ENCODE measurements at regions not wholly inside any gene's neighbourhood (a gene's known extent, or its start where the extent isn't known, plus 50 kb on each side); places are given as distances from the start of the nearest gene placed in this dataset.

DNA sequence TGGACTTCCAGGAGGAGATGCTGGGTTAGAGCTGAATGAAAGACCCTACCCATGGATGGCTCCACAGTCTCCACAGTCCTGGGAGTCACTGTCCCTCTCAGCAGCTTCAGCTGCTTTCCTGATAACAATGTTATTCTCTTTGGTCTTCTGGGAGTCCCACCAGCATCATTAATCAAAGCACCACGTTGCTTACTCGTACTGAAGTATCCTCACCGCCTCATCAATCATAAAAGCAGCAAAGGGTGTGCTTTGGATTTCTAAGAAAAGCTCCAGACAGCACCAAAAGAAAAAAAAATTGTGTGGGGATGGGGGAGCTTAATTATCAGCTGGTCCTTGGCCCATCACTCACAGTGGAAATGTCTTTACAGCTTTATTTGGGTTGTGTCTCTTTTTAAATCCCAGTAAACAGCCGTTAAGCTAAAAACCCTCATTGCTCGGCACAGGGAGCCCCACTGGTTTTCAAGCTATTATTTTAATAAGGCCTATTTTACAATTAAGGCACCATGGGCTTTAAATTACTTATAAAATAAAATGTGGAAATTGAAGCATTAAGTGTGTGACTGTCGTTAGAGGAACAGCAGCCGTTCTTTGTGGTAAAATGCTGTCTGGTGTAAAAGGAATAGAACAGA is 538.0 kb downstream of the EBF1 start (continued):
- TF ChIP-seq, protein P1, sequence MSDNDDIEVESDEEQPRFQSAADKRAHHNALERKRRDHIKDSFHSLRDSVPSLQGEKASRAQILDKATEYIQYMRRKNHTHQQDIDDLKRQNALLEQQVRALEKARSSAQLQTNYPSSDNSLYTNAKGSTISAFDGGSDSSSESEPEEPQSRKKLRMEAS (IDR thresholded peaks at IDR 0.05; ENCODE audit: low read depth, low read length) = no peak

DNA sequence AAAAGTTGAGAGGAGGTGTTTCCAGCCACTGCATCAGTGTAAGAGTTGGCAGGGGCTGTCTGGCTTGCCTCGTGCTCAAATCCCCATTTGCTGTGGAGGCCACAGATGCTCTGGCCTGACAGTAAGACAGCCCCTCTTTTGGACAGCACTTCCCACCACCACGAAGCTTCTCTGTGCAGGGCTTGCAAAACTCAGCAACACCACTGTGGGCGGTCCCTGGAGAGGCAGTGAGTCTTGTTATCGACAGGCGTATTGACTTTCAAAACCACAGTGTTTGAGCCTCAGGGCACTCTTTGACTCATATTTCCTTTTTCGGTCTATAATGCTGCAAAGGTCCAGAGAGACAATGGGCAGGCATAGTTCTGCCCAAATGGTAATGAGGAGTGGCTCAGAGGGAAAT is 539.5 kb downstream of the EBF1 start:
- peak overlapping the region; percentile 56; the same call in 1 of the 2 replicates for H3K4me3 ChIP-seq
- no peaks in the 10 kb centered on the region for H3K27me3 ChIP-seq (replicated peaks in 1 of 2; ENCODE audit: control insufficient read depth in 2 of 2, insufficient read depth in 2 of 2, low read length in 1 of 2)
- H3K9ac ChIP-seq (ENCODE audit: control insufficient read depth, insufficient read depth, low read length) = no peak overlapping the region
- 0% methylated on average over 6 of the region's 6 CpGs for WGBS (ENCODE audit: insufficient coverage, insufficient replicate concordance, low lambda C conversion rate, missing lambda C conversion rate)
- no peaks in the 10 kb centered on the region for H4K20me1 ChIP-seq (ENCODE audit: control insufficient read depth, insufficient read depth)
- H3K27ac ChIP-seq (ENCODE audit: control insufficient read depth, insufficient read depth) = no peak overlapping the region
- H3K79me2 ChIP-seq (ENCODE audit: control insufficient read depth, insufficient read depth, low read length) = no peaks in the 10 kb centered on the region
- DNase-seq (ENCODE audit: low read depth, low spot score) (peak; percentile 80), ATAC-seq (peak; percentile 96), FAIRE-seq (peak; percentile 83)
- intact Hi-C loops (cut with micrococcal nuclease; ENCODE audit: unreplicated experiment) (no loop called here), in situ Hi-C loops (cut with MboI) (no loop called here)
- ChIA-PET RAD21 (ENCODE audit: unreplicated experiment) (interaction anchor here (0.8 to 2.0 kb wide), 4 partner anchors 46 to 386 kb away, joined by 3 to 6 read pairs (median 3); no protein-coding TSS in a partner anchor), POLR2A (no interaction called here), SMC1A (ENCODE audit: uncharacterized antibody, unreplicated experiment) (interaction anchor here (0.6 to 1.5 kb wide), 10 partner anchors 14 to 485 kb away, joined by 3 to 5 read pairs (median 4); no protein-coding TSS in a partner anchor), CTCF (interaction anchor here (1.0 kb wide), 1 partner anchor 17 kb away, joined by 3 read pairs; no protein-coding TSS in a partner anchor)
- H3K4me2 ChIP-seq (ENCODE audit: control insufficient read depth, insufficient read depth) = peak overlapping the region; percentile 83
- no peaks in the 10 kb centered on the region; the same call in 2 of the 3 replicates for H3K9me3 ChIP-seq (replicated peaks; ENCODE audit: control insufficient read depth, insufficient read depth, low read length)
- no TSS peak for BruUV-seq (replicated peaks)
- no peaks in the 10 kb centered on the region for H3K36me3 ChIP-seq (ENCODE audit: control insufficient read depth in 2 of 2, insufficient read depth in 2 of 2, low read length in 1 of 2)
- no peak overlapping the region for H2AFZ ChIP-seq (ENCODE audit: control insufficient read depth, low read depth, low read length)
- peaks cover 26% of the 10 kb centered on the region for H3K4me1 ChIP-seq (ENCODE audit: control insufficient read depth, insufficient read depth, low read length)
- TF ChIP-seq, protein P2, sequence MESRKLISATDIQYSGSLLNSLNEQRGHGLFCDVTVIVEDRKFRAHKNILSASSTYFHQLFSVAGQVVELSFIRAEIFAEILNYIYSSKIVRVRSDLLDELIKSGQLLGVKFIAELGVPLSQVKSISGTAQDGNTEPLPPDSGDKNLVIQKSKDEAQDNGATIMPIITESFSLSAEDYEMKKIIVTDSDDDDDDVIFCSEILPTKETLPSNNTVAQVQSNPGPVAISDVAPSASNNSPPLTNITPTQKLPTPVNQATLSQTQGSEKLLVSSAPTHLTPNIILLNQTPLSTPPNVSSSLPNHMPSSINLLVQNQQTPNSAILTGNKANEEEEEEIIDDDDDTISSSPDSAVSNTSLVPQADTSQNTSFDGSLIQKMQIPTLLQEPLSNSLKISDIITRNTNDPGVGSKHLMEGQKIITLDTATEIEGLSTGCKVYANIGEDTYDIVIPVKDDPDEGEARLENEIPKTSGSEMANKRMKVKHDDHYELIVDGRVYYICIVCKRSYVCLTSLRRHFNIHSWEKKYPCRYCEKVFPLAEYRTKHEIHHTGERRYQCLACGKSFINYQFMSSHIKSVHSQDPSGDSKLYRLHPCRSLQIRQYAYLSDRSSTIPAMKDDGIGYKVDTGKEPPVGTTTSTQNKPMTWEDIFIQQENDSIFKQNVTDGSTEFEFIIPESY (IDR thresholded peaks at IDR 0.05) = no peak
- peak; percentile 88 for TF ChIP-seq IKZF1 (conservative IDR thresholded peaks at IDR 0.05)
- TF ChIP-seq YY1 (IDR thresholded peaks at IDR 0.05; ENCODE audit: low read depth, low read length) = no peak; the same call in 1 of the 2 replicates
- TF ChIP-seq, protein P3, sequence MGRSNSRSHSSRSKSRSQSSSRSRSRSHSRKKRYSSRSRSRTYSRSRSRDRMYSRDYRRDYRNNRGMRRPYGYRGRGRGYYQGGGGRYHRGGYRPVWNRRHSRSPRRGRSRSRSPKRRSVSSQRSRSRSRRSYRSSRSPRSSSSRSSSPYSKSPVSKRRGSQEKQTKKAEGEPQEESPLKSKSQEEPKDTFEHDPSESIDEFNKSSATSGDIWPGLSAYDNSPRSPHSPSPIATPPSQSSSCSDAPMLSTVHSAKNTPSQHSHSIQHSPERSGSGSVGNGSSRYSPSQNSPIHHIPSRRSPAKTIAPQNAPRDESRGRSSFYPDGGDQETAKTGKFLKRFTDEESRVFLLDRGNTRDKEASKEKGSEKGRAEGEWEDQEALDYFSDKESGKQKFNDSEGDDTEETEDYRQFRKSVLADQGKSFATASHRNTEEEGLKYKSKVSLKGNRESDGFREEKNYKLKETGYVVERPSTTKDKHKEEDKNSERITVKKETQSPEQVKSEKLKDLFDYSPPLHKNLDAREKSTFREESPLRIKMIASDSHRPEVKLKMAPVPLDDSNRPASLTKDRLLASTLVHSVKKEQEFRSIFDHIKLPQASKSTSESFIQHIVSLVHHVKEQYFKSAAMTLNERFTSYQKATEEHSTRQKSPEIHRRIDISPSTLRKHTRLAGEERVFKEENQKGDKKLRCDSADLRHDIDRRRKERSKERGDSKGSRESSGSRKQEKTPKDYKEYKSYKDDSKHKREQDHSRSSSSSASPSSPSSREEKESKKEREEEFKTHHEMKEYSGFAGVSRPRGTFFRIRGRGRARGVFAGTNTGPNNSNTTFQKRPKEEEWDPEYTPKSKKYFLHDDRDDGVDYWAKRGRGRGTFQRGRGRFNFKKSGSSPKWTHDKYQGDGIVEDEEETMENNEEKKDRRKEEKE (IDR thresholded peaks at IDR 0.05) = no peak
- TF ChIP-seq, protein P4, sequence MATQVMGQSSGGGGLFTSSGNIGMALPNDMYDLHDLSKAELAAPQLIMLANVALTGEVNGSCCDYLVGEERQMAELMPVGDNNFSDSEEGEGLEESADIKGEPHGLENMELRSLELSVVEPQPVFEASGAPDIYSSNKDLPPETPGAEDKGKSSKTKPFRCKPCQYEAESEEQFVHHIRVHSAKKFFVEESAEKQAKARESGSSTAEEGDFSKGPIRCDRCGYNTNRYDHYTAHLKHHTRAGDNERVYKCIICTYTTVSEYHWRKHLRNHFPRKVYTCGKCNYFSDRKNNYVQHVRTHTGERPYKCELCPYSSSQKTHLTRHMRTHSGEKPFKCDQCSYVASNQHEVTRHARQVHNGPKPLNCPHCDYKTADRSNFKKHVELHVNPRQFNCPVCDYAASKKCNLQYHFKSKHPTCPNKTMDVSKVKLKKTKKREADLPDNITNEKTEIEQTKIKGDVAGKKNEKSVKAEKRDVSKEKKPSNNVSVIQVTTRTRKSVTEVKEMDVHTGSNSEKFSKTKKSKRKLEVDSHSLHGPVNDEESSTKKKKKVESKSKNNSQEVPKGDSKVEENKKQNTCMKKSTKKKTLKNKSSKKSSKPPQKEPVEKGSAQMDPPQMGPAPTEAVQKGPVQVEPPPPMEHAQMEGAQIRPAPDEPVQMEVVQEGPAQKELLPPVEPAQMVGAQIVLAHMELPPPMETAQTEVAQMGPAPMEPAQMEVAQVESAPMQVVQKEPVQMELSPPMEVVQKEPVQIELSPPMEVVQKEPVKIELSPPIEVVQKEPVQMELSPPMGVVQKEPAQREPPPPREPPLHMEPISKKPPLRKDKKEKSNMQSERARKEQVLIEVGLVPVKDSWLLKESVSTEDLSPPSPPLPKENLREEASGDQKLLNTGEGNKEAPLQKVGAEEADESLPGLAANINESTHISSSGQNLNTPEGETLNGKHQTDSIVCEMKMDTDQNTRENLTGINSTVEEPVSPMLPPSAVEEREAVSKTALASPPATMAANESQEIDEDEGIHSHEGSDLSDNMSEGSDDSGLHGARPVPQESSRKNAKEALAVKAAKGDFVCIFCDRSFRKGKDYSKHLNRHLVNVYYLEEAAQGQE (IDR thresholded peaks at IDR 0.05; ENCODE audit: low read depth, low read length) = no peak
- TF ChIP-seq CBX5 (IDR thresholded peaks at IDR 0.05; ENCODE audit: low read depth) = peak; percentile 66; the same call in 1 of the 2 replicates
- TF ChIP-seq ZNF217 (IDR thresholded peaks at IDR 0.05) = no peak
- TF ChIP-seq, protein P5, sequence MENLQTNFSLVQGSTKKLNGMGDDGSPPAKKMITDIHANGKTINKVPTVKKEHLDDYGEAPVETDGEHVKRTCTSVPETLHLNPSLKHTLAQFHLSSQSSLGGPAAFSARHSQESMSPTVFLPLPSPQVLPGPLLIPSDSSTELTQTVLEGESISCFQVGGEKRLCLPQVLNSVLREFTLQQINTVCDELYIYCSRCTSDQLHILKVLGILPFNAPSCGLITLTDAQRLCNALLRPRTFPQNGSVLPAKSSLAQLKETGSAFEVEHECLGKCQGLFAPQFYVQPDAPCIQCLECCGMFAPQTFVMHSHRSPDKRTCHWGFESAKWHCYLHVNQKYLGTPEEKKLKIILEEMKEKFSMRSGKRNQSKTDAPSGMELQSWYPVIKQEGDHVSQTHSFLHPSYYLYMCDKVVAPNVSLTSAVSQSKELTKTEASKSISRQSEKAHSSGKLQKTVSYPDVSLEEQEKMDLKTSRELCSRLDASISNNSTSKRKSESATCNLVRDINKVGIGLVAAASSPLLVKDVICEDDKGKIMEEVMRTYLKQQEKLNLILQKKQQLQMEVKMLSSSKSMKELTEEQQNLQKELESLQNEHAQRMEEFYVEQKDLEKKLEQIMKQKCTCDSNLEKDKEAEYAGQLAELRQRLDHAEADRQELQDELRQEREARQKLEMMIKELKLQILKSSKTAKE (IDR thresholded peaks at IDR 0.05; ENCODE audit: low read depth, poor library complexity, severe bottlenecking) = no peak
- TF ChIP-seq NFYA (IDR thresholded peaks at IDR 0.05; ENCODE audit: borderline replicate concordance, low read depth, low read length) = no peak
